ENCODE measurements at regions not wholly inside any gene's neighbourhood (a gene's known extent, or its start where the extent isn't known, plus 50 kb on each side); places are given as distances from the start of the nearest gene placed in this dataset.

GRCh38 chr3:99344216-99344615, 294.2 kb upstream of the COL8A1 start:
- no peak overlapping the region for H3K27ac ChIP-seq
- no peaks in the 10 kb centered on the region for H3K9me2 ChIP-seq (replicated peaks; ENCODE audit: insufficient read depth)
- no peak overlapping the region for H2AFZ ChIP-seq
- H3K79me2 ChIP-seq: no peaks in the 10 kb centered on the region
- no peaks in the 10 kb centered on the region for H3K36me3 ChIP-seq (replicated peaks; ENCODE audit: insufficient read depth, low read depth)
- no peak for DNase-seq (ENCODE audit: low spot score)
- H4K20me1 ChIP-seq (ENCODE audit: insufficient read depth, poor library complexity, severe bottlenecking): no peaks in the 10 kb centered on the region
- H3K4me2 ChIP-seq: no peak overlapping the region
- H3K4me3 ChIP-seq: no peak overlapping the region
- no peaks in the 10 kb centered on the region for H3K4me1 ChIP-seq (ENCODE audit: insufficient read depth)
- no peaks in the 10 kb centered on the region for H3K9me3 ChIP-seq (ENCODE audit: low read depth)
- WGBS (ENCODE audit: low lambda C conversion rate, missing lambda C conversion rate): 96% methylated on average over 2 of the region's 2 CpGs
- TF ChIP-seq CTCF (IDR thresholded peaks at IDR 0.05; ENCODE audit: poor library complexity): no peak
- no peak for TF ChIP-seq EZH2 (IDR thresholded peaks at IDR 0.05; ENCODE audit: borderline replicate concordance)
- no peak for TF ChIP-seq EZH2phosphoT487 (IDR thresholded peaks at IDR 0.05; ENCODE audit: low read depth, severe bottlenecking, unreplicated experiment)
- no peaks in the 10 kb centered on the region for H3K27me3 ChIP-seq

GRCh38 chr3:99342383-99342782, 296.0 kb upstream of the COL8A1 start:
- Histone ChIP-seq H3K4me2 (no peak overlapping the region), H3K27ac (no peak overlapping the region), H3K9me2 (replicated peaks; ENCODE audit: insufficient read depth) (no peaks in the 10 kb centered on the region), H3K9me3 (ENCODE audit: low read depth) (no peaks in the 10 kb centered on the region), H4K20me1 (ENCODE audit: insufficient read depth, poor library complexity, severe bottlenecking) (no peaks in the 10 kb centered on the region), H3K4me1 (ENCODE audit: insufficient read depth) (no peaks in the 10 kb centered on the region), H3K27me3 (no peaks in the 10 kb centered on the region), H3K4me3 (no peak overlapping the region), H2AFZ (no peak overlapping the region), H3K79me2 (no peaks in the 10 kb centered on the region), H3K36me3 (replicated peaks; ENCODE audit: insufficient read depth, low read depth) (no peaks in the 10 kb centered on the region)
- WGBS (ENCODE audit: low lambda C conversion rate, missing lambda C conversion rate): 80% methylated on average over 1 of the region's 1 CpG
- no peak for TF ChIP-seq EZH2phosphoT487 (IDR thresholded peaks at IDR 0.05; ENCODE audit: low read depth, severe bottlenecking, unreplicated experiment)
- TF ChIP-seq CTCF (IDR thresholded peaks at IDR 0.05; ENCODE audit: poor library complexity): no peak
- no peak for TF ChIP-seq EZH2 (IDR thresholded peaks at IDR 0.05; ENCODE audit: borderline replicate concordance)
- no peak for DNase-seq (ENCODE audit: low spot score)

GRCh38 chr3:99339222-99339621, 299.2 kb upstream of the COL8A1 start:
- no peak overlapping the region for H3K4me2 ChIP-seq
- DNase-seq (ENCODE audit: low spot score): no peak

More at GRCh38 chr3:99339222-99339621, 299.2 kb upstream of the COL8A1 start:
- Histone ChIP-seq H4K20me1 (ENCODE audit: insufficient read depth, poor library complexity, severe bottlenecking) (no peaks in the 10 kb centered on the region), H3K36me3 (replicated peaks; ENCODE audit: insufficient read depth, low read depth) (no peaks in the 10 kb centered on the region), H3K9me2 (replicated peaks; ENCODE audit: insufficient read depth) (no peaks in the 10 kb centered on the region), H3K4me3 (no peak overlapping the region), H2AFZ (no peak overlapping the region), H3K79me2 (no peaks in the 10 kb centered on the region), H3K27me3 (no peaks in the 10 kb centered on the region), H3K27ac (no peak overlapping the region), H3K4me1 (ENCODE audit: insufficient read depth) (no peaks in the 10 kb centered on the region), H3K9me3 (ENCODE audit: low read depth) (no peaks in the 10 kb centered on the region)
- TF ChIP-seq CTCF (IDR thresholded peaks at IDR 0.05; ENCODE audit: poor library complexity): no peak
- TF ChIP-seq EZH2phosphoT487 (IDR thresholded peaks at IDR 0.05; ENCODE audit: low read depth, severe bottlenecking, unreplicated experiment): no peak
- 97% methylated on average over 4 of the region's 4 CpGs for WGBS (ENCODE audit: low lambda C conversion rate, missing lambda C conversion rate)
